ENCODE measurements at regions not wholly inside any gene's neighbourhood (a gene's known extent, or its start where the extent isn't known, plus 50 kb on each side); places are given as distances from the start of the nearest gene placed in this dataset.

- no peaks in the 10 kb centered on the region for H3K9me3 ChIP-seq
- H3K4me3 ChIP-seq, result no peak overlapping the region
- no peak for ATAC-seq
- in situ Hi-C loops (cut with MboI; ENCODE audit: low sequenced_read_pairs in 4 of 4) (no loop called here), intact Hi-C loops (cut with DNase I; ENCODE audit: low total_unique reads) (no loop called here)
- DNase-seq, result no peak
- H3K36me3 ChIP-seq, result no peaks in the 10 kb centered on the region
- no peak overlapping the region for H3K27ac ChIP-seq
- no peak for TF ChIP-seq POLR2A (IDR thresholded peaks at IDR 0.05)
- TF ChIP-seq CTCF (IDR thresholded peaks at IDR 0.05 in 4 of 5, conservative IDR thresholded peaks at IDR 0.05 in 1 of 5), result no peak
- H3K4me1 ChIP-seq, result no peaks in the 10 kb centered on the region
- H3K27me3 ChIP-seq, result no peaks in the 10 kb centered on the region
Observed at GRCh38 chr1:81174811-81175476, 625.8 kb upstream of the ADGRL2 start.

- intact Hi-C loops (cut with DNase I; ENCODE audit: low total_unique reads), result no loop called here
- in situ Hi-C loops (cut with MboI; ENCODE audit: low sequenced_read_pairs in 4 of 4), result no loop called here
- Histone ChIP-seq H3K4me3 (no peak overlapping the region), H3K27ac (no peak overlapping the region), H3K27me3 (no peaks in the 10 kb centered on the region), H3K36me3 (no peaks in the 10 kb centered on the region), H3K4me1 (no peaks in the 10 kb centered on the region), H3K9me3 (no peaks in the 10 kb centered on the region)
- ATAC-seq (no peak), DNase-seq (no peak)
- no peak for TF ChIP-seq CTCF (IDR thresholded peaks at IDR 0.05 in 4 of 5, conservative IDR thresholded peaks at IDR 0.05 in 1 of 5)
- no peak for TF ChIP-seq POLR2A (IDR thresholded peaks at IDR 0.05)
Observed at GRCh38 chr1:81174052-81174451, 626.7 kb upstream of the ADGRL2 start.

- Histone ChIP-seq H3K4me3 (no peak overlapping the region), H3K9me3 (no peaks in the 10 kb centered on the region), H3K4me1 (no peaks in the 10 kb centered on the region), H3K36me3 (no peaks in the 10 kb centered on the region), H3K27ac (no peak overlapping the region), H3K27me3 (no peaks in the 10 kb centered on the region)
- DNase-seq (no peak), ATAC-seq (no peak)
- intact Hi-C loops (cut with DNase I; ENCODE audit: low total_unique reads) (no loop called here), in situ Hi-C loops (cut with MboI; ENCODE audit: low sequenced_read_pairs in 4 of 4) (no loop called here)
- no peak for TF ChIP-seq POLR2A (IDR thresholded peaks at IDR 0.05)
- no peak for TF ChIP-seq CTCF (IDR thresholded peaks at IDR 0.05 in 4 of 5, conservative IDR thresholded peaks at IDR 0.05 in 1 of 5)
Observed at GRCh38 chr1:81172483-81172882, 628.3 kb upstream of the ADGRL2 start.

- ATAC-seq (no peak), DNase-seq (no peak)
- intact Hi-C loops (cut with DNase I; ENCODE audit: low total_unique reads) (no loop called here), in situ Hi-C loops (cut with MboI; ENCODE audit: low sequenced_read_pairs in 4 of 4) (no loop called here)
- Histone ChIP-seq H3K36me3 (no peaks in the 10 kb centered on the region), H3K27me3 (no peaks in the 10 kb centered on the region), H3K4me3 (no peak overlapping the region), H3K9me3 (no peaks in the 10 kb centered on the region), H3K4me1 (no peaks in the 10 kb centered on the region), H3K27ac (no peak overlapping the region)
- no peak for TF ChIP-seq POLR2A (IDR thresholded peaks at IDR 0.05)
- no peak for TF ChIP-seq CTCF (IDR thresholded peaks at IDR 0.05 in 4 of 5, conservative IDR thresholded peaks at IDR 0.05 in 1 of 5)
Observed at GRCh38 chr1:81170721-81171120, 630.0 kb upstream of the ADGRL2 start.

- TF ChIP-seq CTCF (IDR thresholded peaks at IDR 0.05 in 4 of 5, conservative IDR thresholded peaks at IDR 0.05 in 1 of 5), result no peak
- no peak for TF ChIP-seq POLR2A (IDR thresholded peaks at IDR 0.05)
- H3K27me3 ChIP-seq, result no peaks in the 10 kb centered on the region
- H3K4me3 ChIP-seq, result no peak overlapping the region
- intact Hi-C loops (cut with DNase I; ENCODE audit: low total_unique reads) (no loop called here), in situ Hi-C loops (cut with MboI; ENCODE audit: low sequenced_read_pairs in 4 of 4) (no loop called here)
- DNase-seq (no peak), ATAC-seq (no peak)
- no peaks in the 10 kb centered on the region for H3K4me1 ChIP-seq
- H3K27ac ChIP-seq, result no peak overlapping the region
- H3K9me3 ChIP-seq, result no peaks in the 10 kb centered on the region
- H3K36me3 ChIP-seq, result no peaks in the 10 kb centered on the region
Observed at GRCh38 chr1:81165963-81166362, 634.8 kb upstream of the ADGRL2 start.
